Panc1 (cell line): ENCODE measurements at regions not wholly inside any gene's neighbourhood (a gene's known extent, or its start where the extent isn't known, plus 50 kb on each side); places are given as distances from the start of the nearest gene placed in this dataset.

Source experiments
- ATAC-seq: fragments of 200-7000 bp; cut with Tn5 transposase; 2 replicates; pipeline ENCODE4 v1.9.1; 2020; ENCODE audit warnings: mild to moderate bottlenecking, moderate library complexity
- BruUV-seq: library from RNA; stranded (reverse); fragments of 400-500 nt; replicated peaks from 2 replicates; lab custom pipeline; 2021; lab: Mats Ljungman, UMichigan
- CTCF ChIA-PET: fragments of 300-600 bp; sonication (Branson Sonifier 250); formaldehyde crosslinking; loops from one replicate; lab custom pipeline; 2022; ENCODE audit warnings: antibody characterized with exemption; lab: Charles Lee
- POLR2A ChIA-PET: fragments of 300-600 bp; sonication (Branson Sonifier 250); formaldehyde crosslinking; loops from one replicate; lab custom pipeline; 2022; ENCODE audit warnings: antibody characterized with exemption; lab: Charles Lee
- DNase-seq: peaks from one replicate; pipeline ENCODE4 v3.0.0-alpha.2; 2010; ENCODE audit warnings: low read depth, low spot score
- H3K27ac ChIP-seq: 2 replicates; pipeline ENCODE4 v1.5.1; 2011; ENCODE audit warnings: mild to moderate bottlenecking, low read length, inconsistent platforms
- H3K27me3 ChIP-seq: fragments of 200-500 bp; sonication (Bioruptor generic); 2 replicates; pipeline ENCODE4 v1.6.0; 2014; ENCODE audit warnings: low read length, inconsistent platforms; ENCODE audit not compliant: control insufficient read depth, insufficient read depth
- H3K36me3 ChIP-seq: fragments of 200-500 bp; sonication (Bioruptor generic); 2 replicates; pipeline ENCODE4 v1.5.1; 2014; ENCODE audit warnings: inconsistent platforms, mild to moderate bottlenecking, low read length, moderate library complexity; ENCODE audit not compliant: control insufficient read depth, insufficient read depth
- H3K4me1 ChIP-seq: 2 replicates; pipeline ENCODE4 v1.5.1; 2011; ENCODE audit warnings: inconsistent platforms, mild to moderate bottlenecking, low read length, moderate library complexity; ENCODE audit not compliant: control insufficient read depth, insufficient read depth
- H3K4me3 ChIP-seq, 2 experiments: 2 replicates each; pipeline ENCODE4 v1.5.1; 2011 to 2012; ENCODE audit warnings: low read depth in 2 of 2, low read length in 2 of 2, mild to moderate bottlenecking in 2 of 2, inconsistent platforms in 1 of 2, moderate library complexity in 1 of 2
- H3K9me3 ChIP-seq: fragments of 200-500 bp; sonication (Bioruptor generic); 2 replicates; pipeline ENCODE4 v1.5.1; 2014; ENCODE audit warnings: low read depth, mild to moderate bottlenecking, inconsistent platforms, low read length, moderate library complexity; ENCODE audit not compliant: control insufficient read depth, insufficient read depth
- CTCF ChIP-seq: fragments of 450-650 bp; IDR thresholded peaks from 2 replicates; pipeline ENCODE4 v1.5.1; 2017; ENCODE audit warnings: mild to moderate bottlenecking
- POLR2AphosphoS5 ChIP-seq: IDR thresholded peaks from 2 replicates; pipeline ENCODE4 v1.6.1; 2012; ENCODE audit warnings: mild to moderate bottlenecking, low read depth, low read length, moderate library complexity
- REST ChIP-seq, 2 experiments: IDR thresholded peaks; 2 replicates each; pipeline ENCODE4 v1.6.1; 2011 to 2012; ENCODE audit warnings: low read depth in 2 of 2, control low read depth in 1 of 2, low read length in 1 of 2, mild to moderate bottlenecking in 1 of 2, moderate library complexity in 1 of 2; ENCODE audit not compliant: insufficient read depth in 1 of 2
- SIN3A ChIP-seq: IDR thresholded peaks from 2 replicates; pipeline ENCODE4 v1.6.1; 2012; ENCODE audit warnings: low read depth, mild to moderate bottlenecking, low read length, moderate library complexity, borderline replicate concordance; ENCODE audit not compliant: insufficient read depth
- TCF7L2 ChIP-seq: IDR thresholded peaks from 2 replicates; pipeline ENCODE4 v1.6.1; 2011; ENCODE audit warnings: mild to moderate bottlenecking, low read depth, low read length, inconsistent platforms
- in situ Hi-C: cut with HindIII; loops from 2 replicates; pipeline ENCODE4 v1.10.0; 2016; ENCODE audit warnings: low sequenced_read_pairs, low pct_unique_long_range_greater_than_20kb
- intact Hi-C: fragments of 100-400 bp; cut with micrococcal nuclease; formaldehyde crosslinking; loops from one replicate; pipeline ENCODE4 v1.10.0; 2022; ENCODE audit not compliant: unreplicated experiment

- DNase-seq (no peak), ATAC-seq (no peak)
- POLR2A ChIA-PET: no interaction called here
- H3K4me3 ChIP-seq: no peak overlapping the region
- no peaks in the 10 kb centered on the region for H3K9me3 ChIP-seq
- BruUV-seq: no TSS peak
- H3K27ac ChIP-seq: no peak overlapping the region
- H3K4me1 ChIP-seq: no peaks in the 10 kb centered on the region
- TF ChIP-seq CTCF (no peak), REST (IDR thresholded peaks at IDR 0.05; ENCODE audit: insufficient read depth in 1 of 2, low read depth in 2 of 2, low read length in 1 of 2) (no peak), TCF7L2 (no peak), POLR2AphosphoS5 (no peak), SIN3A (no peak)
- in situ Hi-C loops: no loop called here
- intact Hi-C loops: no loop called here
- CTCF ChIA-PET: no interaction called here
- no peaks in the 10 kb centered on the region for H3K27me3 ChIP-seq
- no peaks in the 10 kb centered on the region for H3K36me3 ChIP-seq
Observed at GRCh38 chr13:71055047-71055446, 812.0 kb downstream of the DACH1 start.

- H3K27ac ChIP-seq: no peak overlapping the region
- TF ChIP-seq REST (IDR thresholded peaks at IDR 0.05; ENCODE audit: insufficient read depth in 1 of 2, low read depth in 2 of 2, low read length in 1 of 2) (no peak), SIN3A (no peak), POLR2AphosphoS5 (no peak)
- no peaks in the 10 kb centered on the region for H3K36me3 ChIP-seq
- no peak for ATAC-seq
- ChIA-PET CTCF (no interaction called here), POLR2A (no interaction called here)
- in situ Hi-C loops: no loop called here
- H3K9me3 ChIP-seq: no peaks in the 10 kb centered on the region
- no peaks in the 10 kb centered on the region for H3K4me1 ChIP-seq
- DNase-seq: no peak
- intact Hi-C loops: no loop called here
- H3K4me3 ChIP-seq: no peak overlapping the region
- no TSS peak for BruUV-seq
- no peaks in the 10 kb centered on the region for H3K27me3 ChIP-seq
Observed at GRCh38 chr13:71054358-71054757, 812.6 kb downstream of the DACH1 start.
